BE2C (cell line): ENCODE measurements at regions not wholly inside any gene's neighbourhood (a gene's known extent, or its start where the extent isn't known, plus 50 kb on each side); places are given as distances from the start of the nearest gene placed in this dataset.
"Not testable (repeated sequence)": the region's sequence is repeated elsewhere in the genome, so short reads cannot be mapped to it uniquely, and the experiment has no call there.

ENCODE experiments used
- DNase-seq: peaks from one replicate; pipeline ENCODE4 v3.0.0-alpha.2; 2020
- H3K27me3 ChIP-seq: fragments of 250-450 bp; sonication (Bioruptor Pico); 2 replicates; pipeline ENCODE4 v1.5.1; 2020; ENCODE audit warnings: mild to moderate bottlenecking
- H3K36me3 ChIP-seq: fragments of 250-450 bp; sonication (Bioruptor Pico); 2 replicates; pipeline ENCODE4 v1.5.1; 2020; ENCODE audit warnings: mild to moderate bottlenecking
- H3K4me1 ChIP-seq: fragments of 250-450 bp; sonication (Bioruptor Pico); 2 replicates; pipeline ENCODE4 v1.5.1; 2020
- H3K4me3 ChIP-seq: 2 replicates; pipeline ENCODE4 v1.5.1; 2011; ENCODE audit warnings: low read depth, low read length
- H3K9me3 ChIP-seq: fragments of 250-450 bp; sonication (Bioruptor Pico); 2 replicates; pipeline ENCODE4 v1.5.1; 2020
- TF ChIP-seq, protein P1 (sequence below): IDR thresholded peaks from 2 replicates; pipeline ENCODE4 v1.5.1; 2012; ENCODE audit warnings: mild to moderate bottlenecking, low read depth, low read length

DNA sequence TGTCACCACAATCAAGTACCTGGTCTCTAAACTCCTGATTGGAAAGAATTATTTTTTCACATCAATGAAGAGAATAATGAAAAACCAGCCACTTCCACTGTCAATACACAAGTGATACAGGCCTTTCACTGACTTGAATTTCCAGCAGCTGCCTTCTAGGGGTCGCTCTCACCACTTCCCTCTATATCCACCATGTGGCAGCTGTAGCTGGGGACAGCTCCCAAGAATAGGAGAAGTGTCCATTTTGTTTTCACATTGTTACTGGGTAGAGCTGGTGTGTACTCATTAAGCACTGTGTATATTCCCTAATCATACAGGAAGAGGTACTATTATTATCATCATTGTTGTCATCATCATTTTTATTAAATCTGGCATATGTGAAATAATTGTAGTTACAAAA, 438.4 kb upstream of the SPTLC3 start:
- peak; percentile 74 for DNase-seq
- H3K27me3 ChIP-seq: no peaks in the 10 kb centered on the region
- TF ChIP-seq, protein P1, sequence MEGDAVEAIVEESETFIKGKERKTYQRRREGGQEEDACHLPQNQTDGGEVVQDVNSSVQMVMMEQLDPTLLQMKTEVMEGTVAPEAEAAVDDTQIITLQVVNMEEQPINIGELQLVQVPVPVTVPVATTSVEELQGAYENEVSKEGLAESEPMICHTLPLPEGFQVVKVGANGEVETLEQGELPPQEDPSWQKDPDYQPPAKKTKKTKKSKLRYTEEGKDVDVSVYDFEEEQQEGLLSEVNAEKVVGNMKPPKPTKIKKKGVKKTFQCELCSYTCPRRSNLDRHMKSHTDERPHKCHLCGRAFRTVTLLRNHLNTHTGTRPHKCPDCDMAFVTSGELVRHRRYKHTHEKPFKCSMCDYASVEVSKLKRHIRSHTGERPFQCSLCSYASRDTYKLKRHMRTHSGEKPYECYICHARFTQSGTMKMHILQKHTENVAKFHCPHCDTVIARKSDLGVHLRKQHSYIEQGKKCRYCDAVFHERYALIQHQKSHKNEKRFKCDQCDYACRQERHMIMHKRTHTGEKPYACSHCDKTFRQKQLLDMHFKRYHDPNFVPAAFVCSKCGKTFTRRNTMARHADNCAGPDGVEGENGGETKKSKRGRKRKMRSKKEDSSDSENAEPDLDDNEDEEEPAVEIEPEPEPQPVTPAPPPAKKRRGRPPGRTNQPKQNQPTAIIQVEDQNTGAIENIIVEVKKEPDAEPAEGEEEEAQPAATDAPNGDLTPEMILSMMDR: peak; percentile 94
- H3K9me3 ChIP-seq: no peaks in the 10 kb centered on the region
- H3K36me3 ChIP-seq: no peaks in the 10 kb centered on the region
- no peaks in the 10 kb centered on the region for H3K4me1 ChIP-seq
- no peak overlapping the region for H3K4me3 ChIP-seq

DNA sequence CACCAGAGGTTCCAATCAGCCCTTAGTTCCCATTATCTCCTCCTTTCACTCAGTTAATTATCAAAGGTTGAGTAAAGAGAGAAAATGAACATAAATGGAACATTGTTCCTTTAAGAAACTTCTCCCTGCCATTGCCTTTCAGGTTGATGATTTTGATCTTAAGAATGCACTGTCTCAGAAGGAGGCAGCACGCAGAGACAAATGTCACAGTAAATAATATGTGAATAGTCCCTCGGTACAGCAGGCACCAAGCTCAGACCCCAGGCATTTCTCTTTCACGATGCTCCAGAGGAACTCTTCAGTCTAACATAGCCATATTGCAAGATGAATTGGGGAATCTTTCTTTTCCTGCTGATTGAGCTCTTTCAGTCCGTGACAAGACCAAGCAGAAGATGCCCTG, 435.3 kb upstream of the SPTLC3 start:
- Histone ChIP-seq H3K36me3 (no peaks in the 10 kb centered on the region), H3K9me3 (no peaks in the 10 kb centered on the region), H3K4me1 (no peaks in the 10 kb centered on the region), H3K4me3 (no peak overlapping the region), H3K27me3 (no peaks in the 10 kb centered on the region)
- TF ChIP-seq, protein P1: no peak
- DNase-seq: no peak

DNA sequence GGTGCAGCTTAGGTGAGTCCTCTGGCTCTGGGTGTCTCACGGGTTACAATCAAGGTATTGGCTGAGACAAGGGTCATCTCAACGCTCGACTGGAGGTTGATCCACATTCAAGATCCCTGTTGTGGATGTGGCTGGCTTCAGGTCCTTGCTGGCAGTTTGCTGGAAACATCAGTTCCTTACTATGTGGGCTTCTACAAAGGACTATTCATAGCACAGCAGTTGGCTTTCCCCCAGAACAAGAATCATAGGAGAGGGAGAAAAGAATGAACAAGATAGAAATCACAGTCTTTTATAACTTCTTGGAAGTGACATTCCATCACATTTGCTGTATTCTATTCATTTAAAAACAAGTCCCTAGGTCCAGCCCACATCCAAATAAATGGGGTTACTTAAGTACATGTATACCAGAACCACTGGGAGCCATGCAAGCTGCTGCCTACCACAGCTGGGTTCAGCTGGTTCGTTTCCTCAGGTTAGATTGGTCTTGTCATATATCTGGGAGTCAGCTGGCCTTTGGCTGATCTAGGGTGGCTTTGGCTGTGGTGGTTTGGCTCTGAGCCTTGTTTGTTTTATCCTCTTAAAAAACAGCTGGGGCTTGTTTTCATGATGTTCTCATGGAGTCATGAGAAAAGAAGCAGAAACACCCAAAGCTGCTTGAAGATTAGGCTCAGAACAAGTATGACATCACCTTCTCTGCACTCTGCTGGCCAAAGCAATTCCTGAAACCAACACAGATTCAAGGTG, 433.2 kb upstream of the SPTLC3 start:
- Histone ChIP-seq H3K4me1 (no peaks in the 10 kb centered on the region), H3K9me3 (no peaks in the 10 kb centered on the region), H3K36me3 (no peaks in the 10 kb centered on the region), H3K4me3 (no peak overlapping the region), H3K27me3 (no peaks in the 10 kb centered on the region)
- no peak for DNase-seq
- TF ChIP-seq, protein P1: no peak

DNA sequence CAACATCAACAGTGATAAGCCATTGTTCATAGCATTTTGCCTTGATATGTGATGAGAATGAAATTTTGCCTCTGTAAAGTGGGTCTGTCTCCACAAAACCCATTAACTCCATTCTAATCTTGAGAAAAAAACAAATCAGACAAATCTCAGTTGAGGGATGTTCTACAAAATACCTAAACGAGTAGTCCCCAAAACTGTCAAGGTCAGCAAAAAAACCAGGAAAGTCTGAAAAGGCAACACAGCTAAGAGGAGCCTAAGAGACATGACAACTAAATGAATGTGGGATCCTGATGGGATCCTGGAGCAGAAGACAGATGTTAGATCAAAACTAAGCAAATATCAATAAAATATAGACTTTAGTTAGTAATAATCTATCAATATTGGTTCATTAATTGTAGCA, 431.6 kb upstream of the SPTLC3 start:
- H3K4me3 ChIP-seq: no peak overlapping the region
- TF ChIP-seq, protein P1: no peak
- no peaks in the 10 kb centered on the region for H3K27me3 ChIP-seq
- no peak for DNase-seq
- no peaks in the 10 kb centered on the region for H3K36me3 ChIP-seq
- no peaks in the 10 kb centered on the region for H3K9me3 ChIP-seq
- no peaks in the 10 kb centered on the region for H3K4me1 ChIP-seq

DNA sequence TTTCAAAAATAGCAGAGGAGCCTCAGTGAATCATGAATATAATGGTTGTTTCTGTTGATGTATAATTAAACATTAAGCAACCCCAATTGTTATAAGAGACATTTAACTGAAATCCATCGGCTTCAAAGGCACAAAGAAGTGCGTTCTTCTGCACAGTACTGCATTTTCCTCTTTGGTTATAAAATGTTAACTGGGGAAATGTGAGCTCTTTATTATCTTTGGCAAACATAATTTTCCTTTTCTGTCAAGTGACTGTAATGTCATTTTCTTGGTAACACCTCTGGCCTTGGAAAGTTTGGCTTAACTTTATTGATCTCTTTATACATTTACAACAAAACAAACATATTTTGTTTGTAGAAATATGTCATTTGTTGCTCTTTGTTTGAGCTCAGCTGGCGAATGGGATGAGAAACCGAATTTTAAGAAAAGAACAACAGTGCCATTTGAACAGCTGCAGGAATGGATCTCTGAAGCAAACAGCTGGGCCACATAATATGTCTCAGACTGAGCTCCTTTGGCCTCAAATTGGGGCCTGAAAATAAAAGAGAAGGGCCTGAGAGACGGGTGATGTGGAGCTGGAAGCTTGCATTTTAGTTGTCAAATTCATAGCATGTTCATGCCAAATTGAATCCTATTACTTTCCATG, 427.0 kb upstream of the SPTLC3 start:
- no peak for DNase-seq
- Histone ChIP-seq H3K9me3 (no peaks in the 10 kb centered on the region), H3K4me1 (no peaks in the 10 kb centered on the region), H3K36me3 (no peaks in the 10 kb centered on the region), H3K27me3 (no peaks in the 10 kb centered on the region), H3K4me3 (no peak overlapping the region)
- TF ChIP-seq, protein P1: no peak

DNA sequence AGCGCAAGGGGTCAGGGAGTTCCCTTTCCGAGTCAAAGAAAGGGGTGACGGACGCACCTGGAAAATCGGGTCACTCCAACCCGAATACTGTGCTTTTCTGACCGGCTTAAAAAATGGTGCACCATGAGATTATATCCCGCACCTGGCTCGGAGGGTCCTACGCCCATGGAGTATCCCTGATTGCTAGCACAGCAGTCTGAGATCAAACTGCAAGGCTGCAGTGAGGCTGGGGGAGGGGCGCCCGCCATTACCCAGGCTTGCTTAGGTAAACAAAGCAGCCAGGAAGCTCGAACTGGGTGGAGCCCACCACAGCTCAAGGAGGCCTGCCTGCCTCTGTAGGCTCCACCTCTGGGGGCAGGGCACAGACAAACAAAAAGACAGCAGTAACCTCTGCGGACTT, 426.1 kb upstream of the SPTLC3 start:
- H3K36me3 ChIP-seq, H3K4me1 ChIP-seq, H3K4me3 ChIP-seq, H3K9me3 ChIP-seq, DNase-seq, H3K27me3 ChIP-seq: not testable (repeated sequence)
